HG02588 (cell line): ENCODE measurements at regions not wholly inside any gene's neighbourhood (a gene's known extent, or its start where the extent isn't known, plus 50 kb on each side); places are given as distances from the start of the nearest gene placed in this dataset.

ENCODE experiments used
- ATAC-seq: cut with Tn5 transposase; IDR thresholded peaks from one replicate; pipeline ENCODE4 v1.9.1; 2021; ENCODE audit warnings: mild to moderate bottlenecking, moderate library complexity; ENCODE audit not compliant: unreplicated experiment

DNA sequence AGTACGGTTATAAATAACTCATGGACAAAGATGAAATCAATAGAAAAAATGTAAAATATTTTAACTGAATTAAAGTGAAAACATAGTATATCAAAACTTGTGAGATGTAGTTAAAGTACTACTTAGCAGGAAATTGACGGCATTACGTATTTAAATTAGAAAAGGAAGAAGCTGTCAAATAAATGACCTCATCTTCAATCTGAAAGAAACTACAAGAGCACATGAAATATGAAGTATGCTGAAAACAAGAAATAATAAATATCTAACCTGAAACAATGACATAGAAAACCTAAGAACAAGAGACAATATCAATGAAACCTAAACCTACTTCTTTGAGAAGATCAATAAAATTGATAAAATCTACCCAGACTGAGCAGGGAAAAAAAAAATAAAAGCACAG lies 122.2 kb upstream of the PDE4B start:
- no peak for ATAC-seq

DNA sequence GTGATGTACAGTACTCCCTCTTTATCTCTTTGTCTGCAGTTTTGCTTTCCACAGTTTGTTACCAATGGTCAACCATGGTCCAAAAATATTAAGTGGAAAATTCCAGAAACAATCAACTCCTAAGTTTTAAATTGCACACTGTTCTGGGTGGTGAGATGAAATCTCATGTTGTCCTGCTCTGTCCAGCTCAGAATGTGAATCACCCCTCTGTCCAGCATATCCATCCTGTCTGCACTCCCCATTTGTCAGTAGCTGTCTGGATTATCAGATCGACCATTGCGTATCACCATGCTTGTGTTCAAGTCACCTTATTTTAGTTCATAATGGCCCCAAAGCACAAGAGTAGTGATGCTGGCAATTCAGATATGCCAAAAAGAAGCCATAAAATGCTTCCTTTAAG lies 118.2 kb upstream of the PDE4B start:
- ATAC-seq, result no peak

DNA sequence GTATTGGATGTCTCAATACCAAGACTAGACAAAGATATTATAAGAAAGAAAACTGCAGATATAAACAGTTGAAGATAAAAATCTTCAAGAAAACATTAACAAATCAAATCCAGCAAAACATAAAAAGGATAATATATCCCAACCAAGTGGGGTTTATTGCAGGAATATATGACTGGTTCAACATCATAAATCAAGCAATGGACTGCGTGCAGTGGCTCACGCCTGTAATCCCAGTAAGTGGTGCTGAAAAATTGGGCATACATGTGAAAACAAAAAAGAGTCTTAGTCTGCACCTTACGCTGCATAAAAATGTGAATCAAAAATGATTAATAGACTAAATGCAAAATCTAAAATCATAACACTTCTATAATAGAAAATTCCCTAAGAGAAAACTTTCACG lies 112.9 kb upstream of the PDE4B start:
- ATAC-seq, result no peak

DNA sequence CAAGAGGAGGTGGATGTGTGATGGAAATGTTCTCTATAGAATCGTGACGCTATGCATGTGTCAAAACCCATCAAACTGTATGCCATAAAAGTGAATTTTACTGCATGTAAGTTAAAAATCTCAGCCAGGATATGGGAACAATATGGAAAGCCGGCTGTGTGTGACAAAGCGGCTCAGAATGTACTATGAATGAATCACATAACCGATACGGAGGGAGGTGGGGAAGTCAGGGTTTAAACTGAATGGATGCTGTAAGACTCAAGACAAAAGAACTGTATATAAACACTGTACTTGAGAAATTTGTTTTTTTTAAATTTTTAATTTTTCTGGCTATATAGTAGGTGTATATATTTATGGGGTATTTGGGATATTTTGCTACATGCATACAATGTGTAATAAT lies 111.6 kb upstream of the PDE4B start:
- no peak for ATAC-seq

DNA sequence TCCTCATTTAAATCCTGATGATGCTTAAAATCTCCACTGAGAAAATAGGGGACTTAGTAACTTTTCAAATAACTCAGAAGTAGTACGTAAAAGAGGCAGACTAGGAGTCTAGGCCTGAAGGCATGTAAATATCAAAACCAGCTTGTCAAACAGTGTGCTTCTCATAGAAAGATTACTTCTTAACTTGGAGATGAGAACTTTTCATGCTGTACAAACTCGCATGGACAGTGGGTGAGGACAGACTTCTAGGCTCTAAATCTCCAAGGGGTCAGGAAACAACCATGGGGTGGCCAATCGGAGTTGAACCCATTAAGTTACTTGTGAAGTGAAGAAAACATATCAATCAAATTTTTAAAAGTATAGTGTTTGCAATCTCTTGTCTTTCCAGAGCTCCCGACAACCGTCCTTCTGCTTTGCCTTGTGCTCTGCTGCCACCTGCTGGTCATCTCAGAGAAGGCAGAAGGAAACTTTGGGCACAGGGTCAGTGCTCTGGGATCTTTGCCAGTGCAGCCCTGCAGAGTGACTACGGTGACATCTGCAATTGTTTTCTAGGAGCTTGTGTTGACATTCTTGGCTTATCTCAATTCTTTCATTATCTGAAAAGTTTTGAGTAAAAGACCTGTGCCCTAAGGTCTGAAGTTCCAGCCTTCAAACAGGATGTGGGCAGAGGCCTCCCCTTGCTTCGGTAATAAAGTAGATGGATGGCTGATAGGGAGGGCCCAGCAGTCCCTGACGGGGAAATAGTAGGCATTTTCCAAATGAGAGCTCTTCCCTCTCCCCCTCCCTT lies 105.1 kb upstream of the PDE4B start:
- peak; percentile 92 for ATAC-seq

DNA sequence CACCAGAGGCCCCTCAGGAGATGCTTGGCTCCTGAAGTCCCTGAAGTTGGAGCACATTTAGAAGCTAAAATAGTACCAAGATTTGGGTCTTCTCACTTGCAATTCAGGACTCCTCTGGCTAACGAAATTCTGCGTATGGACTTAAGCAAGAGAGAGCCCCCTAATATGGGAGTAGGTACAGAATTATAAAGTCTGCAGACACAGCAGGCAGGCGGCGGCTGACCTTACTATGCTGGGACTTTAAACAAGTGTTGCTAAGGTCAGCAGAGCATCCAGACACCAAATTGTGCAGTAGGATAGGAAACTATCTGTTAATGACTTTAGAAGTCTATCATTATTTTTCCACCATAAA lies 104.5 kb upstream of the PDE4B start:
- ATAC-seq, result no peak

DNA sequence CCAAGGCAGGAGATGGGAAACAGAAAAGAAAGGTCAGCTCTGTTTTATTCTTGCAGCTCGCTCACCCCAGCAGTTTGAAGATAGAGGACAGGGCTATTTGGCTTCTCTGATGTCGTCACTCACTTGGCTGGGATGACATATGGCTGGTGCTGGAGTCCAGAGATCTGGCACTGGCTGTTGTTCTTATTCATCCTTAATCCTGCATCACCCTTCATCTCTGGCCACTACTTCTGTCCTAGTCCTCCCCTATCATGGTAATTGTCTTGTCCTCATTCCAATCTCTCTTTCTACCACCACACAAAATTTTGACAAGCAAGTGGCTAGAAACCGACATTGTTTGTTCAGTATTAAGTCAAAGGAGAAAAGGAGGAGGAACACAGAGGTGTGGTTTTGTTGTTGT lies 103.8 kb upstream of the PDE4B start:
- ATAC-seq, result no peak

DNA sequence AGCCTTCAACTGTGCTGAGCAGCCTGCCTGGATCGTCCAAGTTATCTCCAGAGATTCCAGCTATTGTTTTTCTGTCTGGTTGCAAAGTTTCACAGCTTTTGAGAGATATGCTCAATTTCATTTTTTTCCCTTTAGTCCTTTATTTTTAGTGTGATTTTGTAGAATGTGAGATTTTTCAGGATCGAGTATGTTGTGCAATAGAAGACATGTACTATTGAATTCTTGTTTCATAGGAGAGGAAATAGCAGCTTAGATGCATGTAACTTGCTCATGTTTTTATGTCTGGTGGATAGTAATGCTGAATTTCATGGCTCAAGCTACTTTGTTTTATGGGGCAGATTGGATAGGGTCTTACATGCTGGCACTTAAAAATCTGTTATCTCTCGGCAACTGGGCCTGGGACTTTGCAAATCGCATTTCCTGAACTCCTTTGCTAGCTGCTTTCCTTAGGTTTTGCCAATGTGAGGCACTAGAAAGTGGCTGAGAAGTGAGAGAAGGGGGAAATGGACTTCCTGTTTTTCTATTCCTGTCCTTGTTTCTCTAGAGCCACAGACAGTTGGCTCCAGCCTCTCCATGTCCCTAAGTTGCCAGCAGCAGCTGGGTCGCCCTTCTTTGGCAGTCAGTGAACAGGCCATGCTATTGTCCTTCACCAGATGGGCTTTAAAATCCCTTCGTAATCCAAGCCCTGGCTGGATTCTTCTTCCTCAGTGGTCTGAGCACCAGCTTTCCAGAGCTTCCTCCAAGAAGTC lies 101.4 kb upstream of the PDE4B start:
- no peak for ATAC-seq

DNA sequence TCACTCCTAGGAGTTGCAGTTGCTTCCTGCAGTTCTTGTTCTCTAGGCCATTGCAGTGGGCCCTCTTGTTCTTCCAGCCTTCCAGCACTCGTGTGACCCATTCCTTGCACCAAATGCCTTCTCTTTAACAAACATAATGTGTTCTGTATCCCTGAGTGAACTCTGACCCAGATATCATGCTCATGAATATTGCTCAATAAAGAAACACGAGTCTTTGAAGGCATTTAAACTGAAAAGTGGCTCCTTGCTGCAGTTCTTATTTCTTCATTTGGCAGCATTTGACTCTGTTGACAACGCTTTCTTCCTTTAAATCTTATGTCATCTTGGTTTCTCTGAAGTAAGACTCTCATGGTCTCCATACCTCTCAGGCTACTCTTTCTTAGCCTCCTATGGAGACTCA lies 100.7 kb upstream of the PDE4B start:
- no peak for ATAC-seq

DNA sequence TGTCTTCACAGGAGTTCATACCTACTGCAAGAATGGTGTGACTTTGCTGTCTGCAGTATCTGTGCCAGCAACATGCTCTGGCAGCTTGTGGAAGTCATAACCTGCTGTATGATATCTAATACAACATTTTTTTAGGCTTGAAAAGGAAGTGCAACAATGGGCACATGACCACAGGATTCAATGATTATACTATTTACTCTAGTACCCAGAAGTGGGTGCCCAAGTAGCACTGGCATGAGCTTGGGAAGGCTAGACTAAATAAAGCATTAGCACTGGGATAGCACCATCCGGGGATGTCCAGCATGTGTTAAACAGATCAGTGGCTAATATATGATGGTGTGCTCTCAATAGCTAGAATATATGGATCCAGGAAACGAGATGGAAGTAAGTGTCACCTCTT lies 98.6 kb upstream of the PDE4B start:
- no peak for ATAC-seq

DNA sequence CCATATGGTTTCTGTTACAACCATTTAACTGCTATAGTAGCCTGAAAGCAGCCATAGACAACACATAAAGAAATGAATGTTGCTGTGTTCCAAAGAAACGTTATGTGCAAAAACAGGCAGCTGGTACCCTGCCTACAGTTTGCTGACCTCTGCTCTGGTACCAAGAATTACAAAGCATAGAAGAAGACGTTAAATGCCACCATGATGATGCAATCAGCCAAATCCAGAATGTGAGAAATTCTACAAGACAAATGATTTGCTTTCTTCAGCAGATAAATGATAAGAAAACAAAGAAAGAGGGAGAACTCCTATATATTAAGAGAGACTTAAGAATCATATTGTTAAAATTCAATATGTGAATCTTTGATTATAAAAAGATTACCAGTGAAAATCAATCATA lies 97.8 kb upstream of the PDE4B start:
- ATAC-seq, result no peak

DNA sequence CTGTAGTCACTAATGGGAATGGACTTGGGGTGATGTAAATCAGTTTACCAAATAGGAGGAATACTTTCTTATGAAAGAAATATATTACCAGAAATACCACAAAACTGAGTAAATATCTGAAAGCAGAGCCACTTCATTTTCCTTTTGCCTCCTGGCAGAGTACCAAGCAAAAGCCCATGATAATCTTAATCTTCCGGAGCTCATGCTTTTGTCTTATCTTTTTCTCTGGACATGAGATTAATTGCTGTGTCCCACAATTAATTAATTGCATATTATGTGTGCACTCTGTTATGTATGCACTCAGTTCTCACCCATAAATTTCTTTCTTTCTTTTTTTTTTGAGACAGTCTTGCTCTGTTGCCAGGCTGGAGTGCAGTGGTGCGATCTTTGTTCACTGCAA lies 94.1 kb upstream of the PDE4B start:
- ATAC-seq, result no peak

DNA sequence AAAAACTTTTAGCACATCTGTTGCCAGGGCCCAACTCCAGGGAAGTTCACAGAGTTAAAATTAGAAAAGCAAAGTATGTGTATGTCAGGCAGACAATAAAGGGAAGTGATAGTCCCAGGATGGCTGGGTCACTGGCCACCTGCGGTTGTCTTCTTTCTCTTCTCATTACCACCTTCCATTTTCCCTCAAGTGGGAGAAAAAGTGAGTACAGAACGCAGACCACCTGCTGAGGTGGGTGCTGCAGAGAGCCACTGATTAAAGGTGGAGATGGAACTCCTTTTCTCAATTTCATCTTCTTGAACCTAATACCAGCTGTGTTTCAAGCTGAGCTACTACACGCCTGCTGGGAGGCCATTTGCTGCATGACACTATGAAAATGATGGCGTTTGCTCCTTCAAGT lies 88.8 kb upstream of the PDE4B start:
- ATAC-seq, result no peak

DNA sequence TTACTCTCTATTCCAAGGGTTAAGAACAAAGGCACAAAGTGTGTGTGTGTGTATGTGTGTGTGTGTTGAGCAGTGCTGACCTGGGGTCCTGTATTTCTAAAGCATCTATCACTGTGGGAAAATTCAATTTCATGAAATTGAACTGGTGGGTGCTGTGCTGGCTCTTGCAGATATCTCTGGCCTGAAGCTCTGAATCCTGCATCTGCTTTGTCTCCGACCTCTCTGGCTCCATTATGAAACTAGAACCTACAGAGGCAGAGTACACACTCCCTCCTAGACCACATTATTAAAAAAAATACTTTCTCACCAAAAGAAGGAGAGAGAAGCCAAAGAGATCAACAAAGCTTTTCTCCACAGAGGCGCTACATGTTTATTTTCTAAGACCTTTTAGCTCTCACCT lies 88.4 kb upstream of the PDE4B start:
- no peak for ATAC-seq

DNA sequence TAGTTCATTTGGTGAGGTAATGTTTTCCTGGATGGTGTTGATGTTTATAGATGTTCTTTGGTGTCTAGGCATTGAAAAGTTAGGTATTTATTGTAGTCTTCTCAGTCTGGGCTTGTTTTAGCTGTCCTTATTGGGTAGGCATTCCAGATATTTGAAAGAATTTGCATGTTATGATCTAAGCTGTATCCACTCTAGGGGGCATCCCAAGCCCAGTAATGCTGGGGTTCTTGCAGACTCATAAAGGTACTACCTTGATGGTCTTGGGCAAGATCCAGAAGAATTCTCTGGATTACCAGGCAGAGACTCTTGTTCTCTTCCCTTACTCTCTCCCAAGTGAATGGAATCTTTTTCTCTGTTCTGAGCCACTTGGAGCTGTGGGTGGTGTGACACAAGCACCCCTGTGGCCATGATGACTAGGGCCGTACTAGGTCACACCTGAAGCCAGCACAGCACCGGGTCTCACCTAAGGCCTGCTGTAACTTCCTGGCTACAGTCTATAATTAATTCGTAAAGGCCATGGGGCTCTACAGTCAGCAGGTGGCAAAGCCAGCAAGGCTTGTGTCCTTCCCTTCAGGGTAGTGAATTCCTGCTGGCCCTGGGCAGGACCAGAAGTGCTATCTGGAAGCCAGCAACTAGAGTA lies 74.8 kb upstream of the PDE4B start:
- ATAC-seq, result no peak

DNA sequence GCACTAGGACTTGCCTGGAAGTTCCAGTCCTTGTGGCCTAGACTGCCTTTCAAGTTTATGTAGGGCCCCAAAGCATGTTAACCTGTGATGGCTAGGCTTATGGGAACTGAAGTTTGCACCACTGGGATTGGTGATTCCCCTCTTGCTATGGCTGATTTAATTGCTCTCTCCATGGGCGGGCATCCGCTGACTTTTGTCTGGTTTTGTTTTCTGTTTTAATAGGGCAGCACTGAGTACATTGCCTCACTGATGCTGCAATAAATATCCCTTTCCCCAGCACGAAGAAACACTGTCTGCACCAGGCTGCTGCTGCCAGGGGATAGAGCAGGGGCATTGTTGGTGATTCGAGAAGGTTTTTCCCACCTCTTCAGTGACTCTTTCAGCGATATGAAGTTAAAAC lies 73.3 kb upstream of the PDE4B start:
- ATAC-seq, result no peak

DNA sequence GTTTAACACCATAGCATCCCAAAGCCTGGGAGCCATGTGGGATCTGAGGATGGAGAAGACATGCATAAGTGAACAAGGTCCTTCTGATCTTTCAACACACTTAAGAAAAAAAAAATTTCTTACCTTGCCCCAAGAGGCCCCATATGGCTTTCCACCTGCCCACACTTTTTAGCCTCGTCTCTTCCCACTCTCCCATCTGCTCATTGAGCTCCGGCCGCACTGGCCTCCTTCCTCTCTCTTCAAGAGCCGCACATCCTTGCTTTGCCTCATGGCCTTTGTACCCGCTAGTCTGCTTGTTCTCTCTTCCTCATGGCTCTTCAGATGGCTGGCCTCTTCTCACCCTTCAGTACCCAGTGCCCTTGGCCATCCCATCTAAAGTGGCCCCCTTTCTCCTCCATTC lies 70.2 kb upstream of the PDE4B start:
- ATAC-seq, result no peak

DNA sequence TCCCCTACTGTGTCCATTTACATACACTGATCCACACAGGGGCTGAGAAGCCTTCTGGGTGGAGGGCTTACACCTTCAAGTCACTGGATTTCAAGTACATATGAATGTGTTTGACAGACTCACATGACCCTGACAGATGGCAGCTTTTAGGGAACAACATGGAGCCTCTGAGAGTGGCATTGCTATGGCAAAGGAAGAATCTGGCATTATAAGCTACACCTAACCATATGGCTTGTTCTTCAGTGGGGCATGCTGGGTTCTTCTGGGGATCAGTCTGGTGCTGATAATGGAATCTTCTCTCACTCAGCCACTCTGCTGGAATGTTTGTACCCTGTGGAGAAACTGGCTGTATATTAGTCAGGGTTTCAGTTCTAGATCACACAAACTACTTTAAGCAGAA lies 68.5 kb upstream of the PDE4B start:
- ATAC-seq, result no peak

DNA sequence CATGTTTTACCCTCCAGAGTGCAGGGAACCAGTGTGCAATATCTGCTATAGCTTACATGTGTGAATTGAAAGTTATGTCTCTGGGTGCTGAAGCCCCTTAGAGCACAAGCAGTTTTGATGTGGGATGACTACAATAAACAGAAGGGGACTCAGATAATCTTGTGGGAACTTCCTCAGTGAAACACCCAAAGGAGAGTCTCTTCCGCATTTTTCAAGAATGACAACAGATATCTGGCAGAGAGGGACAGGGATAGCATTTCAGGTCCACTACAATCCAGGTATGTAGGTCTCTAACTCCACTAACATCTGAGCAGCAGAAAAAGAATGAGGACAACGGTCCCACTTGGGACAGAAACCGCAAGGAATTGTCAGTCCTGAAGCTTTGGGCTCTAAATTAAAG lies 67.6 kb upstream of the PDE4B start:
- no peak for ATAC-seq

DNA sequence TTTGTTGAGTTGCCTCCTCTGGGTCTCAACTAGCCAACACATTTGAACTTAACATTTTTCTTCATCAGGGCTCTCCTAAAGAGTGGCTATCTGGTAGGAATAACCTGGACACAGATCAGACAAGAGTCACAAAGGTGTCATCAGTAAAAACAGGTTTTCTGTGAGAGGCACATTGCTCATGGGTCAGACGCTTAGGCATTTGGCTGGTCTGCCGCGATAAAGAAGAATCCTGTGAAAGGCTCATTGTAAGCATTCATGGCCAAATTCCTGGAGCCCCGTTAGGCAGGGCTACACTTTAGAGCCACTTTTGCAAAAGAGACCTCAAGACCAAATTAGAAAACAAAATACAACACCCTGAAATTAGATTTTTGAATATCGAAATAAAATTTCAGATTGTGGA lies 64.2 kb upstream of the PDE4B start:
- ATAC-seq, result no peak

DNA sequence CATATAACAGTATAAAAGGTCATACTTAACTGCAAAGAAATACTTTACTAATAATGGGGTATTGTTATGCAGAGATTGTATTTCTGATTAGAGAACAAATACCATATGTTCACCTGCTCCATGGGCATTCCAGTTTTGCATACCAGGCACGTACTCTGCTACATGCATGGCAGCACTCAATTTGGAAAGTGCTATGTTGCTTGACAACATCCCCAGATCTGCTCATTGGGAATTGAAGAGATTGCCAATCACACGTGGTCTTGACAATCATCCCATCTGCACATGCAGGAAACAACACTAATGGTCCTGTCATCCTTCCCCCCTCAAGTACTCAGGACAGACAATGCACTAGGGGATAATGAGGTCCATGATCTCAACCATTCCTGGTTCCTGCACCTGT lies 63.4 kb upstream of the PDE4B start:
- ATAC-seq, result no peak

DNA sequence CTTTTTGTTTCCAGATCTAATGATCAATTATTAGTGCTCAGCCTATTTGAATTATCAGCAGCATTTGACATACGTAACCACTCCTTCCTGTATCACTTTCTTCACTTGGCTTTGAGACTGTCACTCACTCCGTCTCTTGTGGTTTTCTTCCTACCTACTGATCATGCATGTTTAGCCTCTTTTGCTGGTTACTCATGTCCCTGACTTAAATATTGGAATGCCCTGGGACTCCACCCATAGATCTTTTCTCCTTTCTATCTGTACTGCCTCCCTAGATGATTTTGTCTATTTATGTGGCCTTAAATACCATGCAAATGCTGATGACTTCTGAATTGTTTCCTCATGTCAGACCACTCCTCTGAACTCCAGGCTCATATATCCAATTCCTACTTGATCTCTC lies 57.7 kb upstream of the PDE4B start:
- ATAC-seq, result no peak
